B cell (primary cell): ENCODE measurements at regions not wholly inside any gene's neighbourhood (a gene's known extent, or its start where the extent isn't known, plus 50 kb on each side); places are given as distances from the start of the nearest gene placed in this dataset.

ENCODE experiments used
- CTCF ChIP-seq: fragments of 200-600 bp; IDR thresholded peaks from one replicate; pipeline ENCODE4 v1.8.0; 2022; ENCODE audit warnings: antibody characterized with exemption, mild to moderate bottlenecking
- EZH2 ChIP-seq: IDR thresholded peaks from 2 replicates; pipeline ENCODE4 v1.6.1; 2012; ENCODE audit warnings: borderline replicate concordance, low read depth, mild to moderate bottlenecking, moderate library complexity, low read length; ENCODE audit not compliant: insufficient read depth, poor library complexity, severe bottlenecking

DNA sequence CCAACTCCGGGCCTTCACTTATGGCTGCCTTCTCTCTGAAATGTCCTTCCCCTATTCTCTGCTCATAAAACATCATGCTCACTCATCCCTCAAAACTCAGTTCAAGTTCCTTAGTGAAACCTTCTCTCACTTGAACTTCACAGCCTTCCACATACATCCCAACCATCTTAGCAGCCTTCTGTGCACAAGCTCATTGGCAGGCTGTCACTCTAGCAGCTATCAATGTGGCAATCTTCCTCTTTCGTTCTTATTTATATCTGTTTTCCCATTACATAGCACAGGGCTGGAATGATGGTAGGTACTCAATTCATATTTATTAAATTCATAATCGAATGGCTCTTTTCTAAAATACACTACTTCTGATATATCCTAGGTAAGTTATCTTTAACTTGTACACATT lies 66.4 kb upstream of the MCTP2 start:
- TF ChIP-seq CTCF, result no peak
- no peak for TF ChIP-seq EZH2
